ENCODE measurements at regions not wholly inside any gene's neighbourhood (a gene's known extent, or its start where the extent isn't known, plus 50 kb on each side); places are given as distances from the start of the nearest gene placed in this dataset.

- no peak for TF ChIP-seq CTCF (IDR thresholded peaks at IDR 0.05; ENCODE audit: insufficient read depth, low read depth, low read length)
- no peak for TF ChIP-seq EZH2 (IDR thresholded peaks at IDR 0.05; ENCODE audit: insufficient read depth, low read length)
These were observed 60.4 kb upstream of the ACOT11 start for GRCh38 chr1:54487571-54488050.

Data from astrocyte (in vitro differentiated cells and primary cell).